Activated CD4-positive, alpha-beta memory T cell treated with anti-CD3 and anti-CD28 coated beads for 36 hours (primary cell): ENCODE measurements at regions not wholly inside any gene's neighbourhood (a gene's known extent, or its start where the extent isn't known, plus 50 kb on each side); places are given as distances from the start of the nearest gene placed in this dataset.

Experiments
- CTCF ChIA-PET: fragments of 350-600 bp; sonication (Branson Sonifier 250); formaldehyde crosslinking; loops from one replicate; lab custom pipeline; 2021; ENCODE audit warnings: antibody characterized with exemption, inconsistent platforms; lab: Charles Lee
- POLR2A ChIA-PET: fragments of 350-600 bp; sonication (Branson Sonifier 250); formaldehyde crosslinking; loops from one replicate; lab custom pipeline; 2021; ENCODE audit warnings: antibody characterized with exemption; lab: Charles Lee
- DNase-seq: peaks from one replicate; pipeline ENCODE4 v3.0.0-alpha.2; 2020
- H3K27ac Mint-ChIP-seq: one replicate; pipeline ENCODE4 v1.8.0; 2021; ENCODE audit warnings: mixed read lengths
- H3K27me3 Mint-ChIP-seq: one replicate; pipeline ENCODE4 v1.8.0; 2021; ENCODE audit warnings: mixed read lengths
- H3K36me3 Mint-ChIP-seq: one replicate; pipeline ENCODE4 v1.8.0; 2021; ENCODE audit warnings: mixed read lengths
- H3K4me1 Mint-ChIP-seq: one replicate; pipeline ENCODE4 v1.8.0; 2021; ENCODE audit warnings: low read depth, mixed read lengths
- H3K4me3 Mint-ChIP-seq: one replicate; pipeline ENCODE4 v1.8.0; 2021; ENCODE audit warnings: mild to moderate bottlenecking, mixed read lengths
- H3K9me3 Mint-ChIP-seq: one replicate; pipeline ENCODE4 v1.8.0; 2021; ENCODE audit warnings: mixed read lengths
- intact Hi-C: fragments of 100-400 bp; cut with micrococcal nuclease; formaldehyde crosslinking; loops from one replicate; pipeline ENCODE4 v1.15.1; 2023

- no peak for DNase-seq
- H3K27me3 Mint-ChIP-seq = peaks cover 19% of the 10 kb centered on the region
- no peak overlapping the region for H3K27ac Mint-ChIP-seq
- ChIA-PET CTCF (interaction anchor here (0.6 to 1.3 kb wide), 2 partner anchors 19 to 717 kb away, joined by 3 read pairs; no protein-coding TSS in a partner anchor), POLR2A (no interaction called here)
- no peaks in the 10 kb centered on the region for H3K36me3 Mint-ChIP-seq
- H3K4me1 Mint-ChIP-seq = no peaks in the 10 kb centered on the region
- no peaks in the 10 kb centered on the region for H3K9me3 Mint-ChIP-seq
- no peak overlapping the region for H3K4me3 Mint-ChIP-seq
- intact Hi-C loops = no loop called here
Measured at GRCh38 chr22:49286181-49286760, 541.4 kb downstream of the BRD1 start.

GRCh38 chr22:49284931-49285330 is 542.7 kb downstream of the BRD1 start:
- POLR2A ChIA-PET = no interaction called here

GRCh38 chr22:49284056-49284784 is 543.5 kb downstream of the BRD1 start:
- DNase-seq = no peak
- ChIA-PET POLR2A (no interaction called here), CTCF (interaction anchor here (0.7 kb wide), 1 partner anchor 509 kb away, joined by 3 read pairs; no protein-coding TSS in a partner anchor)
- Mint-ChIP-seq H3K9me3 (peaks cover 10% of the 10 kb centered on the region), H3K4me3 (no peak overlapping the region), H3K36me3 (no peaks in the 10 kb centered on the region), H3K4me1 (no peaks in the 10 kb centered on the region), H3K27ac (no peak overlapping the region), H3K27me3 (peaks cover 20% of the 10 kb centered on the region)
- intact Hi-C loops = no loop called here

More at GRCh38 chr22:49284931-49285330, 542.7 kb downstream of the BRD1 start:
- peaks cover 18% of the 10 kb centered on the region for H3K27me3 Mint-ChIP-seq
- no peaks in the 10 kb centered on the region for H3K4me1 Mint-ChIP-seq
- H3K4me3 Mint-ChIP-seq = no peak overlapping the region
- CTCF ChIA-PET = interaction anchor here (0.7 kb wide), 1 partner anchor 509 kb away, joined by 3 read pairs; no protein-coding TSS in a partner anchor
- DNase-seq = no peak
- H3K9me3 Mint-ChIP-seq = peaks cover 7% of the 10 kb centered on the region
- no peak overlapping the region for H3K27ac Mint-ChIP-seq
- H3K36me3 Mint-ChIP-seq = no peaks in the 10 kb centered on the region
- intact Hi-C loops = no loop called here

GRCh38 chr22:49282596-49282995 is 545.1 kb downstream of the BRD1 start:
- DNase-seq = no peak
- Mint-ChIP-seq H3K27ac (no peak overlapping the region), H3K36me3 (no peaks in the 10 kb centered on the region), H3K4me1 (no peaks in the 10 kb centered on the region), H3K9me3 (peaks cover 10% of the 10 kb centered on the region), H3K4me3 (no peak overlapping the region), H3K27me3 (peaks cover 20% of the 10 kb centered on the region)
- CTCF ChIA-PET = no interaction called here
- intact Hi-C loops = no loop called here
- POLR2A ChIA-PET = no interaction called here

- CTCF ChIA-PET = no interaction called here
Measured at GRCh38 chr22:49281467-49282340, 546.0 kb downstream of the BRD1 start.

GRCh38 chr22:49278340-49278739 is 549.3 kb downstream of the BRD1 start:
- CTCF ChIA-PET = interaction anchor here (1.1 kb wide), 1 partner anchor 27 kb away, joined by 3 read pairs; no protein-coding TSS in a partner anchor
- POLR2A ChIA-PET = no interaction called here

More at GRCh38 chr22:49281467-49282340, 546.0 kb downstream of the BRD1 start:
- intact Hi-C loops = no loop called here
- DNase-seq = no peak
- POLR2A ChIA-PET = no interaction called here
- peaks cover 20% of the 10 kb centered on the region for H3K27me3 Mint-ChIP-seq
- H3K9me3 Mint-ChIP-seq = peaks cover 10% of the 10 kb centered on the region
- H3K4me3 Mint-ChIP-seq = no peak overlapping the region
- H3K27ac Mint-ChIP-seq = no peak overlapping the region
- H3K36me3 Mint-ChIP-seq = no peaks in the 10 kb centered on the region
- H3K4me1 Mint-ChIP-seq = no peaks in the 10 kb centered on the region

GRCh38 chr22:49276567-49276966 is 551.1 kb downstream of the BRD1 start:
- Mint-ChIP-seq H3K36me3 (no peaks in the 10 kb centered on the region), H3K27me3 (peaks cover 16% of the 10 kb centered on the region), H3K4me3 (no peak overlapping the region), H3K9me3 (peaks cover 10% of the 10 kb centered on the region), H3K27ac (no peak overlapping the region), H3K4me1 (no peaks in the 10 kb centered on the region)
- DNase-seq = no peak
- POLR2A ChIA-PET = no interaction called here
- intact Hi-C loops = no loop called here
- CTCF ChIA-PET = no interaction called here

More at GRCh38 chr22:49278340-49278739, 549.3 kb downstream of the BRD1 start:
- peaks cover 16% of the 10 kb centered on the region for H3K27me3 Mint-ChIP-seq
- no peaks in the 10 kb centered on the region for H3K36me3 Mint-ChIP-seq
- H3K9me3 Mint-ChIP-seq = peaks cover 10% of the 10 kb centered on the region
- intact Hi-C loops = no loop called here
- DNase-seq = no peak
- no peak overlapping the region for H3K27ac Mint-ChIP-seq
- no peak overlapping the region for H3K4me3 Mint-ChIP-seq
- H3K4me1 Mint-ChIP-seq = no peaks in the 10 kb centered on the region

- POLR2A ChIA-PET = no interaction called here
- CTCF ChIA-PET = no interaction called here
- Mint-ChIP-seq H3K4me1 (no peaks in the 10 kb centered on the region), H3K4me3 (no peak overlapping the region), H3K27me3 (peaks cover 23% of the 10 kb centered on the region), H3K9me3 (peaks cover 2% of the 10 kb centered on the region), H3K27ac (no peak overlapping the region), H3K36me3 (no peaks in the 10 kb centered on the region)
- DNase-seq = no peak
- intact Hi-C loops = no loop called here
Measured at GRCh38 chr22:49274754-49275380, 552.8 kb downstream of the BRD1 start.

GRCh38 chr22:49272546-49273125 is 555.0 kb downstream of the BRD1 start:
- intact Hi-C loops = no loop called here
- Mint-ChIP-seq H3K27ac (no peak overlapping the region), H3K4me1 (no peaks in the 10 kb centered on the region), H3K36me3 (no peaks in the 10 kb centered on the region), H3K27me3 (peaks cover 33% of the 10 kb centered on the region), H3K9me3 (no peaks in the 10 kb centered on the region), H3K4me3 (no peak overlapping the region)
- no peak for DNase-seq
- POLR2A ChIA-PET = no interaction called here
- CTCF ChIA-PET = no interaction called here

GRCh38 chr22:49271831-49272230 is 555.8 kb downstream of the BRD1 start:
- H3K27ac Mint-ChIP-seq = no peak overlapping the region
- peaks cover 33% of the 10 kb centered on the region for H3K27me3 Mint-ChIP-seq
- no peak for DNase-seq
- no peak overlapping the region for H3K4me3 Mint-ChIP-seq
- ChIA-PET POLR2A (no interaction called here), CTCF (no interaction called here)
- no peaks in the 10 kb centered on the region for H3K4me1 Mint-ChIP-seq
- no peaks in the 10 kb centered on the region for H3K36me3 Mint-ChIP-seq
- H3K9me3 Mint-ChIP-seq = no peaks in the 10 kb centered on the region
- intact Hi-C loops = no loop called here

GRCh38 chr22:49271369-49271727 is 556.3 kb downstream of the BRD1 start:
- no peaks in the 10 kb centered on the region for H3K36me3 Mint-ChIP-seq
- intact Hi-C loops = no loop called here

More at GRCh38 chr22:49271369-49271727, 556.3 kb downstream of the BRD1 start:
- ChIA-PET POLR2A (no interaction called here), CTCF (no interaction called here)
- no peak for DNase-seq
- Mint-ChIP-seq H3K9me3 (no peaks in the 10 kb centered on the region), H3K4me1 (no peaks in the 10 kb centered on the region), H3K27ac (no peak overlapping the region), H3K4me3 (no peak overlapping the region), H3K27me3 (peaks cover 36% of the 10 kb centered on the region)
